IMR-90 (cell line): ENCODE measurements at regions not wholly inside any gene's neighbourhood (a gene's known extent, or its start where the extent isn't known, plus 50 kb on each side); places are given as distances from the start of the nearest gene placed in this dataset.

ENCODE experiments used
- BHLHE40 ChIP-seq: fragments of 150-350 bp; IDR thresholded peaks from 2 replicates; pipeline ENCODE4 v1.6.1; 2016; ENCODE audit warnings: mild to moderate bottlenecking, low read depth, low read length
- CEBPB ChIP-seq: IDR thresholded peaks from 2 replicates; pipeline ENCODE4 v1.6.1; 2012; ENCODE audit warnings: low read depth, low read length, improper control_type of control experiment
- FOS ChIP-seq: fragments of 150-350 bp; IDR thresholded peaks from 2 replicates; pipeline ENCODE4 v1.6.1; 2016; ENCODE audit warnings: low read depth, low read length
- MAFK ChIP-seq: IDR thresholded peaks from 2 replicates; pipeline ENCODE4 v1.6.1; 2012; ENCODE audit warnings: low read depth, low read length, improper control_type of control experiment
- MAZ ChIP-seq: IDR thresholded peaks from 2 replicates; pipeline ENCODE4 v1.6.1; 2012; ENCODE audit warnings: low read depth, mild to moderate bottlenecking, low read length, improper control_type of control experiment, moderate library complexity, borderline replicate concordance
- MXI1 ChIP-seq: IDR thresholded peaks from 2 replicates; pipeline ENCODE4 v1.6.1; 2012; ENCODE audit warnings: low read depth, mild to moderate bottlenecking, low read length, moderate library complexity, borderline replicate concordance
- POLR2A ChIP-seq: IDR thresholded peaks from 2 replicates; pipeline ENCODE4 v1.6.1; 2012; ENCODE audit warnings: mild to moderate bottlenecking, low read depth, low read length
- RAD21 ChIP-seq: IDR thresholded peaks from 2 replicates; pipeline ENCODE4 v1.6.1; 2012; ENCODE audit warnings: low read length, improper control_type of control experiment
- SMC3 ChIP-seq: fragments of 150-350 bp; IDR thresholded peaks from 2 replicates; pipeline ENCODE4 v1.6.1; 2016; ENCODE audit warnings: low read depth, mild to moderate bottlenecking, antibody characterized with exemption, low read length, moderate library complexity
- TF ChIP-seq, protein P1 (sequence below): conservative IDR thresholded peaks from 2 replicates; pipeline ENCODE4 v1.5.1; 2012; ENCODE audit warnings: mild to moderate bottlenecking, low read depth, low read length, improper control_type of control experiment

GRCh38 chr2:217182926-217183325 is 323.1 kb upstream of the TNP1 start:
- TF ChIP-seq RAD21 (no peak), POLR2A (no peak), FOS (no peak), MAFK (no peak), MAZ (no peak), MXI1 (no peak), CEBPB (no peak), BHLHE40 (no peak), SMC3 (no peak)
- TF ChIP-seq, protein P1, sequence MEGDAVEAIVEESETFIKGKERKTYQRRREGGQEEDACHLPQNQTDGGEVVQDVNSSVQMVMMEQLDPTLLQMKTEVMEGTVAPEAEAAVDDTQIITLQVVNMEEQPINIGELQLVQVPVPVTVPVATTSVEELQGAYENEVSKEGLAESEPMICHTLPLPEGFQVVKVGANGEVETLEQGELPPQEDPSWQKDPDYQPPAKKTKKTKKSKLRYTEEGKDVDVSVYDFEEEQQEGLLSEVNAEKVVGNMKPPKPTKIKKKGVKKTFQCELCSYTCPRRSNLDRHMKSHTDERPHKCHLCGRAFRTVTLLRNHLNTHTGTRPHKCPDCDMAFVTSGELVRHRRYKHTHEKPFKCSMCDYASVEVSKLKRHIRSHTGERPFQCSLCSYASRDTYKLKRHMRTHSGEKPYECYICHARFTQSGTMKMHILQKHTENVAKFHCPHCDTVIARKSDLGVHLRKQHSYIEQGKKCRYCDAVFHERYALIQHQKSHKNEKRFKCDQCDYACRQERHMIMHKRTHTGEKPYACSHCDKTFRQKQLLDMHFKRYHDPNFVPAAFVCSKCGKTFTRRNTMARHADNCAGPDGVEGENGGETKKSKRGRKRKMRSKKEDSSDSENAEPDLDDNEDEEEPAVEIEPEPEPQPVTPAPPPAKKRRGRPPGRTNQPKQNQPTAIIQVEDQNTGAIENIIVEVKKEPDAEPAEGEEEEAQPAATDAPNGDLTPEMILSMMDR = no peak
